ENCODE measurements at regions not wholly inside any gene's neighbourhood (a gene's known extent, or its start where the extent isn't known, plus 50 kb on each side); places are given as distances from the start of the nearest gene placed in this dataset.

GRCh38 chr14:53646925-53647324 lies 309.7 kb downstream of the BMP4 start:
- no peaks in the 10 kb centered on the region for H3K4me1 ChIP-seq (ENCODE audit: control insufficient read depth, insufficient read depth, low read length)
- no peak for DNase-seq
- no peaks in the 10 kb centered on the region for H3K9me3 ChIP-seq (ENCODE audit: control insufficient read depth, low read depth, low read length)
- no peak overlapping the region for H3K4me3 ChIP-seq (ENCODE audit: low read length)
- H3K36me3 ChIP-seq (ENCODE audit: control insufficient read depth, insufficient read depth, low read length), result no peaks in the 10 kb centered on the region
- H3K27ac ChIP-seq (ENCODE audit: low read length), result no peak overlapping the region
- no peaks in the 10 kb centered on the region for H3K27me3 ChIP-seq (ENCODE audit: control insufficient read depth, insufficient read depth, low read length)

DNA sequence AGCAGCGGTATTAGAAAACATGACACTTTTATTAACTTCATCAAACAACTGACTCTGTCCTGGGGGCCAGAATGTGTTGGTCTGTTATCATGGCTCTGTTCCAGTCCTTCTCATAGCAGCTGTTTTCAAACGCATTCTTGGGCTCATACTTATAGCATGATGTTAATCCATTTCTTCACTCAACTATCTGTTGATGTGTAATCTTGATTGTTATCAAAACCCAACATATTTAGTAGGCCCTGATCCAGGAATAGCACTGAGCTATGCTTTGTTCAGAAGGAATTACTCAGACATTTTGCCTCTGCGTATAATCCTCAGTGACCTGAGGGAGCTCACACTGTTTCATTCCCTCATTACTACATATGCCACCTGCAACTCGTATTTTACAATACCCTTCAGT lies 315.9 kb downstream of the BMP4 start:
- Histone ChIP-seq H3K4me3 (ENCODE audit: low read length) (no peak overlapping the region), H3K27ac (ENCODE audit: low read length) (no peak overlapping the region), H3K27me3 (ENCODE audit: control insufficient read depth, insufficient read depth, low read length) (no peaks in the 10 kb centered on the region), H3K36me3 (ENCODE audit: control insufficient read depth, insufficient read depth, low read length) (no peaks in the 10 kb centered on the region), H3K4me1 (ENCODE audit: control insufficient read depth, insufficient read depth, low read length) (no peaks in the 10 kb centered on the region), H3K9me3 (ENCODE audit: control insufficient read depth, low read depth, low read length) (no peaks in the 10 kb centered on the region)
- WGBS (ENCODE audit: insufficient coverage, low lambda C conversion rate), result no CpG with 5 or more reads among the region's 4 CpGs
- no peak for DNase-seq

- Histone ChIP-seq H3K9me3 (ENCODE audit: control insufficient read depth, low read depth, low read length) (no peaks in the 10 kb centered on the region), H3K4me1 (ENCODE audit: control insufficient read depth, insufficient read depth, low read length) (no peaks in the 10 kb centered on the region), H3K27ac (ENCODE audit: low read length) (no peak overlapping the region), H3K36me3 (ENCODE audit: control insufficient read depth, insufficient read depth, low read length) (no peaks in the 10 kb centered on the region), H3K27me3 (ENCODE audit: control insufficient read depth, insufficient read depth, low read length) (no peaks in the 10 kb centered on the region), H3K4me3 (ENCODE audit: low read length) (no peak overlapping the region)
- no peak for DNase-seq
- no CpG with 5 or more reads among the region's 1 CpG for WGBS (ENCODE audit: insufficient coverage, low lambda C conversion rate)
Measured at GRCh38 chr14:53638966-53639365, 317.7 kb downstream of the BMP4 start.

- 90% methylated on average over 3 of the region's 4 CpGs for WGBS (ENCODE audit: insufficient coverage, low lambda C conversion rate)
Measured at GRCh38 chr14:53634793-53635192, 321.8 kb downstream of the BMP4 start.

GRCh38 chr14:53630336-53630735 lies 326.3 kb downstream of the BMP4 start:
- no peaks in the 10 kb centered on the region for H3K4me1 ChIP-seq (ENCODE audit: control insufficient read depth, insufficient read depth, low read length)
- WGBS (ENCODE audit: insufficient coverage, low lambda C conversion rate), result no CpG with 5 or more reads among the region's 5 CpGs
- no peak overlapping the region for H3K27ac ChIP-seq (ENCODE audit: low read length)
- H3K27me3 ChIP-seq (ENCODE audit: control insufficient read depth, insufficient read depth, low read length), result no peaks in the 10 kb centered on the region
- H3K4me3 ChIP-seq (ENCODE audit: low read length), result no peak overlapping the region
- H3K36me3 ChIP-seq (ENCODE audit: control insufficient read depth, insufficient read depth, low read length), result no peaks in the 10 kb centered on the region
- DNase-seq, result no peak
- no peaks in the 10 kb centered on the region for H3K9me3 ChIP-seq (ENCODE audit: control insufficient read depth, low read depth, low read length)

More at GRCh38 chr14:53634793-53635192, 321.8 kb downstream of the BMP4 start:
- H3K36me3 ChIP-seq (ENCODE audit: control insufficient read depth, insufficient read depth, low read length), result no peaks in the 10 kb centered on the region
- H3K27me3 ChIP-seq (ENCODE audit: control insufficient read depth, insufficient read depth, low read length), result no peaks in the 10 kb centered on the region
- H3K4me1 ChIP-seq (ENCODE audit: control insufficient read depth, insufficient read depth, low read length), result no peaks in the 10 kb centered on the region
- no peak overlapping the region for H3K27ac ChIP-seq (ENCODE audit: low read length)
- no peak for DNase-seq
- H3K9me3 ChIP-seq (ENCODE audit: control insufficient read depth, low read depth, low read length), result no peaks in the 10 kb centered on the region
- no peak overlapping the region for H3K4me3 ChIP-seq (ENCODE audit: low read length)

DNA sequence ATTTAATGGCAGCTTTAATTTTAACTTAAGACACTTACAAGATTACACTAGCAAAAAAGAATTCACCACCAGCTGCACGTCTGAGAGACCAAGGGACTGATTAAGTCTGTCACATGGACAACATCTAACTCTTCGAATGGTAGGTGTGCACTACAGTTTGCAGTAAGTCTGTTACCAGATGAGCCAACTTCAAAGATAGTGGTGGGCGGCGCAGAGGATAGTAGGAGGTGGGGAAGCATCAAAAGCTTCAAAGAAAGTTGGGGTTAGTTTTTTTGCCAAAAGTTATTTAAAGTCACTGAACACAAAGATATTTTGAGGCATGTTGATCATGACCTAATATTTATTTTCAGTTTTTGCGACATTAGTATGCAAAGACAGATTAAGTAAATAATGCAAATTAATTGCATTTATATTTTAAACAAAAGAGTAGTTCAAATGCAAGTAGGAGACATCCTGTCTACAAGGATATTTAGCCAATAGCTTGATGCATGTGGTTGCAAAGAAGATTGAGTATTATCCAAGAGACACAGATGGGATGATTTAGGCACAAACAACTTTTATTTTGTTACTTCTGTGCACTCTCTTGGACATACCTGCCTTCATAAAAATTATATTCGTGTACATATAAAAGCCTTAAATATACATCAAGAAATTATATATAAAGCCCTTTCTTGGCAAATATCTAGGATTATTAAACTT lies 327.7 kb downstream of the BMP4 start:
- 88% methylated on average over 1 of the region's 6 CpGs for WGBS (ENCODE audit: insufficient coverage, low lambda C conversion rate)
- Histone ChIP-seq H3K4me3 (ENCODE audit: low read length) (no peak overlapping the region), H3K27me3 (ENCODE audit: control insufficient read depth, insufficient read depth, low read length) (no peaks in the 10 kb centered on the region), H3K27ac (ENCODE audit: low read length) (no peak overlapping the region), H3K36me3 (ENCODE audit: control insufficient read depth, insufficient read depth, low read length) (no peaks in the 10 kb centered on the region), H3K4me1 (ENCODE audit: control insufficient read depth, insufficient read depth, low read length) (no peaks in the 10 kb centered on the region), H3K9me3 (ENCODE audit: control insufficient read depth, low read depth, low read length) (no peaks in the 10 kb centered on the region)
- DNase-seq, result no peak

DNA sequence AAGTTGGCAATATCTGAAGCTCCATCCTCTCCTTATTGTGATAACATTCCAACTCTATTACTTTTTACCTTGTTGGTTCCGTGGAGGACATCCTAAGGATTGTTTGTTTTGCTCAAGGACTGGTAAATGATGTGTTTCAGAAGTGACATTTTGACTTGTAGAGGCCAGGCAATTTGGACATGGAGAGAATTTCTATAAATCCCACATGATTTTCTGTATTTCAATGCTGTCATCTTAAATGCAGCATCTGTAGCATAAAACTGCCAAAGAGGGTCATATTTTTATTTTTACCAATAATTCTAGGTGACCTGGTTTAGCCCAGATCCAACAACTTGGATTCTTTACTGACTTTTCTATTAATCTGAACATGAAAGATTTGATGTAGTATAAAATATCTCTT lies 328.4 kb downstream of the BMP4 start:
- DNase-seq, result no peak
- Histone ChIP-seq H3K36me3 (ENCODE audit: control insufficient read depth, insufficient read depth, low read length) (no peaks in the 10 kb centered on the region), H3K9me3 (ENCODE audit: control insufficient read depth, low read depth, low read length) (no peaks in the 10 kb centered on the region), H3K27ac (ENCODE audit: low read length) (no peak overlapping the region), H3K27me3 (ENCODE audit: control insufficient read depth, insufficient read depth, low read length) (no peaks in the 10 kb centered on the region), H3K4me3 (ENCODE audit: low read length) (no peak overlapping the region), H3K4me1 (ENCODE audit: control insufficient read depth, insufficient read depth, low read length) (no peaks in the 10 kb centered on the region)
- no CpG with 5 or more reads among the region's 1 CpG for WGBS (ENCODE audit: insufficient coverage, low lambda C conversion rate)

GRCh38 chr14:53626761-53627160 lies 329.9 kb downstream of the BMP4 start:
- DNase-seq, result no peak
- no peaks in the 10 kb centered on the region for H3K36me3 ChIP-seq (ENCODE audit: control insufficient read depth, insufficient read depth, low read length)
- no peaks in the 10 kb centered on the region for H3K4me1 ChIP-seq (ENCODE audit: control insufficient read depth, insufficient read depth, low read length)
- no peaks in the 10 kb centered on the region for H3K9me3 ChIP-seq (ENCODE audit: control insufficient read depth, low read depth, low read length)
- no peaks in the 10 kb centered on the region for H3K27me3 ChIP-seq (ENCODE audit: control insufficient read depth, insufficient read depth, low read length)
- H3K4me3 ChIP-seq (ENCODE audit: low read length), result no peak overlapping the region
- no CpG with 5 or more reads among the region's 2 CpGs for WGBS (ENCODE audit: insufficient coverage, low lambda C conversion rate)
- H3K27ac ChIP-seq (ENCODE audit: low read length), result no peak overlapping the region

GRCh38 chr14:53622447-53622846 lies 334.2 kb downstream of the BMP4 start:
- H3K9me3 ChIP-seq (ENCODE audit: control insufficient read depth, low read depth, low read length), result no peaks in the 10 kb centered on the region
- no peaks in the 10 kb centered on the region for H3K27me3 ChIP-seq (ENCODE audit: control insufficient read depth, insufficient read depth, low read length)
- WGBS (ENCODE audit: insufficient coverage, low lambda C conversion rate), result 100% methylated on average over 1 of the region's 3 CpGs
- H3K4me3 ChIP-seq (ENCODE audit: low read length), result no peak overlapping the region
- H3K27ac ChIP-seq (ENCODE audit: low read length), result no peak overlapping the region
- H3K4me1 ChIP-seq (ENCODE audit: control insufficient read depth, insufficient read depth, low read length), result peaks cover 3% of the 10 kb centered on the region
- no peak for DNase-seq
- H3K36me3 ChIP-seq (ENCODE audit: control insufficient read depth, insufficient read depth, low read length), result no peaks in the 10 kb centered on the region

DNA sequence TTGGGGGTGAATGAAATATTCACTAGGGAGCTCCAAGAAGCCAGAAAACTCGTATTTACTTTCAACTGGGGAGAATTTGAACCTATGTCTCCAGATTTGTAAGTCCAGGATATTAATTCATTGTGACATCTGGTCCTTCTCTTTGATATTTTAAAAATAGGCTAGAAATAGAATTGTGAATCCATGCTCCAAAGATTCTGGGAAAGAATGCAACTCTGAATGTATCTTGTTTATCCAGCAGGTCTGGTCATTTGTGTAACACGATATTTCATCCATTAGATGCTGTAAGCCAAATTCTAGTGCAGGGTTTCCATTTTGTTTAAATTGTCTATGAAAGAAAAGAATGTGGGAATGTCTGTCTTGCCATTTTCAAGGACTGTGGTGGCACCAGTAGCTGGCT lies 334.7 kb downstream of the BMP4 start:
- no CpG with 5 or more reads among the region's 2 CpGs for WGBS (ENCODE audit: insufficient coverage, low lambda C conversion rate)
- no peak for DNase-seq
- Histone ChIP-seq H3K27ac (ENCODE audit: low read length) (no peak overlapping the region), H3K4me1 (ENCODE audit: control insufficient read depth, insufficient read depth, low read length) (peaks cover 3% of the 10 kb centered on the region), H3K36me3 (ENCODE audit: control insufficient read depth, insufficient read depth, low read length) (no peaks in the 10 kb centered on the region), H3K4me3 (ENCODE audit: low read length) (no peak overlapping the region), H3K9me3 (ENCODE audit: control insufficient read depth, low read depth, low read length) (no peaks in the 10 kb centered on the region), H3K27me3 (ENCODE audit: control insufficient read depth, insufficient read depth, low read length) (no peaks in the 10 kb centered on the region)

DNA sequence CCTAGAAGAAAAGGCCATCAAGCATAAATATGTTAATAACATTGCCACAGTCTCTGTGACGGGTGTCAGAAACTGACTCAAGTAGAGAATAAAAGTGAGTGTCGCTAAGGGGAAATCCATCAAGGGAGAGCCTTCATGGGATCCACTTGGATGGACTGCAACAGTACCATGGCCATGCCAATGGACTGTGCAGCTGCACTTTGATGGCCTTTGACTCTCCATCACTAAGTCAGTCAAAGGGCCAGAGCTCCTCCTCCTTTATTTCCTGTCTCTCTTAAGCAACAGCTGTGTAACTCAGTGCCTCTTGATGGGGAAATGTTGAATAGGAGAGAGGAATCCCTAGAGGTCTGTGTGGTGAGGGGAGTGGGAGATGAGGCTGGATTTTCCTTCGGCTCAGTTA lies 335.2 kb downstream of the BMP4 start:
- H3K36me3 ChIP-seq (ENCODE audit: control insufficient read depth, insufficient read depth, low read length), result no peaks in the 10 kb centered on the region
- 100% methylated on average over 1 of the region's 3 CpGs for WGBS (ENCODE audit: insufficient coverage, low lambda C conversion rate)
- no peaks in the 10 kb centered on the region for H3K9me3 ChIP-seq (ENCODE audit: control insufficient read depth, low read depth, low read length)
- no peak overlapping the region for H3K4me3 ChIP-seq (ENCODE audit: low read length)
- peaks cover 3% of the 10 kb centered on the region for H3K4me1 ChIP-seq (ENCODE audit: control insufficient read depth, insufficient read depth, low read length)
- no peak overlapping the region for H3K27ac ChIP-seq (ENCODE audit: low read length)
- no peak for DNase-seq
- no peaks in the 10 kb centered on the region for H3K27me3 ChIP-seq (ENCODE audit: control insufficient read depth, insufficient read depth, low read length)
